ENCODE measurements at regions not wholly inside any gene's neighbourhood (a gene's known extent, or its start where the extent isn't known, plus 50 kb on each side); places are given as distances from the start of the nearest gene placed in this dataset.

- Histone ChIP-seq H3K4me2 (no peak overlapping the region), H2AFZ (no peak overlapping the region), H3K27ac (no peak overlapping the region), H3K9me3 (ENCODE audit: low read depth) (peaks cover 3% of the 10 kb centered on the region), H3K4me1 (ENCODE audit: insufficient read depth) (no peaks in the 10 kb centered on the region), H3K36me3 (replicated peaks; ENCODE audit: insufficient read depth, low read depth) (no peaks in the 10 kb centered on the region), H3K27me3 (no peaks in the 10 kb centered on the region), H3K9me2 (replicated peaks; ENCODE audit: insufficient read depth) (no peaks in the 10 kb centered on the region), H3K79me2 (no peaks in the 10 kb centered on the region), H4K20me1 (ENCODE audit: insufficient read depth, poor library complexity, severe bottlenecking) (no peaks in the 10 kb centered on the region), H3K4me3 (no peak overlapping the region)
- 93% methylated on average over 14 of the region's 14 CpGs for WGBS (ENCODE audit: low lambda C conversion rate, missing lambda C conversion rate)
- TF ChIP-seq EZH2 (IDR thresholded peaks at IDR 0.05; ENCODE audit: borderline replicate concordance), result no peak
- no peak for TF ChIP-seq CTCF (IDR thresholded peaks at IDR 0.05; ENCODE audit: poor library complexity)
- no peak for TF ChIP-seq EZH2phosphoT487 (IDR thresholded peaks at IDR 0.05; ENCODE audit: low read depth, severe bottlenecking, unreplicated experiment)
- DNase-seq (ENCODE audit: low spot score), result no peak
Measured at GRCh38 chr11:70926543-70927201, 325.7 kb downstream of the SHANK2 start.

GRCh38 chr11:70928854-70929598, 323.4 kb downstream of the SHANK2 start:
- DNase-seq (ENCODE audit: low spot score), result no peak
- TF ChIP-seq CTCF (IDR thresholded peaks at IDR 0.05; ENCODE audit: poor library complexity), result no peak
- TF ChIP-seq EZH2 (IDR thresholded peaks at IDR 0.05; ENCODE audit: borderline replicate concordance), result no peak
- no peak for TF ChIP-seq EZH2phosphoT487 (IDR thresholded peaks at IDR 0.05; ENCODE audit: low read depth, severe bottlenecking, unreplicated experiment)
- H3K79me2 ChIP-seq, result no peaks in the 10 kb centered on the region
- no peak overlapping the region for H3K4me3 ChIP-seq
- H3K9me2 ChIP-seq (replicated peaks; ENCODE audit: insufficient read depth), result no peaks in the 10 kb centered on the region
- no peaks in the 10 kb centered on the region for H4K20me1 ChIP-seq (ENCODE audit: insufficient read depth, poor library complexity, severe bottlenecking)
- H3K4me1 ChIP-seq (ENCODE audit: insufficient read depth), result no peaks in the 10 kb centered on the region
- H2AFZ ChIP-seq, result no peak overlapping the region
- H3K36me3 ChIP-seq (replicated peaks; ENCODE audit: insufficient read depth, low read depth), result no peaks in the 10 kb centered on the region
- no peak overlapping the region for H3K27ac ChIP-seq
- no peaks in the 10 kb centered on the region for H3K9me3 ChIP-seq (ENCODE audit: low read depth)
- WGBS (ENCODE audit: low lambda C conversion rate, missing lambda C conversion rate), result 86% methylated on average over 10 of the region's 10 CpGs
- H3K27me3 ChIP-seq, result no peaks in the 10 kb centered on the region
- H3K4me2 ChIP-seq, result no peak overlapping the region

- no peak for TF ChIP-seq CTCF (IDR thresholded peaks at IDR 0.05; ENCODE audit: poor library complexity)
- no peak for TF ChIP-seq EZH2 (IDR thresholded peaks at IDR 0.05; ENCODE audit: borderline replicate concordance)
- no peak for TF ChIP-seq EZH2phosphoT487 (IDR thresholded peaks at IDR 0.05; ENCODE audit: low read depth, severe bottlenecking, unreplicated experiment)
- DNase-seq (ENCODE audit: low spot score), result no peak
Measured at GRCh38 chr11:70930215-70930614, 322.2 kb downstream of the SHANK2 start.

More at GRCh38 chr11:70930215-70930614, 322.2 kb downstream of the SHANK2 start:
- WGBS (ENCODE audit: low lambda C conversion rate, missing lambda C conversion rate), result 95% methylated on average over 3 of the region's 3 CpGs
- Histone ChIP-seq H3K4me2 (no peak overlapping the region), H3K79me2 (no peaks in the 10 kb centered on the region), H3K27ac (no peak overlapping the region), H3K4me1 (ENCODE audit: insufficient read depth) (no peaks in the 10 kb centered on the region), H4K20me1 (ENCODE audit: insufficient read depth, poor library complexity, severe bottlenecking) (no peaks in the 10 kb centered on the region), H3K4me3 (no peak overlapping the region), H3K36me3 (replicated peaks; ENCODE audit: insufficient read depth, low read depth) (no peaks in the 10 kb centered on the region), H3K9me2 (replicated peaks; ENCODE audit: insufficient read depth) (no peaks in the 10 kb centered on the region), H3K27me3 (no peaks in the 10 kb centered on the region), H2AFZ (no peak overlapping the region), H3K9me3 (ENCODE audit: low read depth) (no peaks in the 10 kb centered on the region)
